NCI-H2171 treated with DMSO at 0.1 percent for 48 hours (cell line): ENCODE measurements at regions not wholly inside any gene's neighbourhood (a gene's known extent, or its start where the extent isn't known, plus 50 kb on each side); places are given as distances from the start of the nearest gene placed in this dataset.

Experiments used
- DNase-seq: peaks from one replicate; lab custom pipeline; 2025; lab: John Stamatoyannopoulos, UW

GRCh38 chr9:88757406-88758010, 222.5 kb downstream of the NXNL2 start:
- peak; percentile 89 for DNase-seq

GRCh38 chr9:88759364-88759763, 224.4 kb downstream of the NXNL2 start:
- DNase-seq = peak; percentile 80

GRCh38 chr9:88766778-88767503, 224.3 kb upstream of the S1PR3 start:
- no peak for DNase-seq

- DNase-seq = no peak
These were observed 223.8 kb upstream of the S1PR3 start for GRCh38 chr9:88767504-88767790.

- DNase-seq = no peak
These were observed 218.7 kb upstream of the S1PR3 start for GRCh38 chr9:88772575-88772974.

- DNase-seq = no peak
These were observed 218.1 kb upstream of the S1PR3 start for GRCh38 chr9:88773126-88773525.

GRCh38 chr9:88773627-88774244, 217.5 kb upstream of the S1PR3 start:
- no peak for DNase-seq

- no peak for DNase-seq
These were observed 216.2 kb upstream of the S1PR3 start for GRCh38 chr9:88775037-88775471.

- no peak for DNase-seq
These were observed 215.7 kb upstream of the S1PR3 start for GRCh38 chr9:88775559-88775958.

GRCh38 chr9:88775966-88776365, 215.3 kb upstream of the S1PR3 start:
- DNase-seq = no peak

GRCh38 chr9:88776717-88777497, 214.4 kb upstream of the S1PR3 start:
- no peak for DNase-seq

GRCh38 chr9:88777498-88778312, 213.6 kb upstream of the S1PR3 start:
- DNase-seq = no peak

- DNase-seq = no peak
These were observed 209.5 kb upstream of the S1PR3 start for GRCh38 chr9:88781628-88782391.

- no peak for DNase-seq
These were observed 208.1 kb upstream of the S1PR3 start for GRCh38 chr9:88782931-88783710.

GRCh38 chr9:88783711-88784083, 207.6 kb upstream of the S1PR3 start:
- DNase-seq = no peak

- no peak for DNase-seq
These were observed 206.3 kb upstream of the S1PR3 start for GRCh38 chr9:88784960-88785359.

- no peak for DNase-seq
These were observed 204.8 kb upstream of the S1PR3 start for GRCh38 chr9:88786291-88787079.

- DNase-seq = no peak
These were observed 201.5 kb upstream of the S1PR3 start for GRCh38 chr9:88789785-88790184.

GRCh38 chr9:88791105-88791805, 200.0 kb upstream of the S1PR3 start:
- no peak for DNase-seq
